HG03039 (cell line): ENCODE measurements at regions not wholly inside any gene's neighbourhood (a gene's known extent, or its start where the extent isn't known, plus 50 kb on each side); places are given as distances from the start of the nearest gene placed in this dataset.

ENCODE experiments used
- ATAC-seq: cut with Tn5 transposase; IDR thresholded peaks from one replicate; pipeline ENCODE4 v1.9.1; 2021; ENCODE audit warnings: mild to moderate bottlenecking, moderate library complexity; ENCODE audit not compliant: unreplicated experiment

DNA sequence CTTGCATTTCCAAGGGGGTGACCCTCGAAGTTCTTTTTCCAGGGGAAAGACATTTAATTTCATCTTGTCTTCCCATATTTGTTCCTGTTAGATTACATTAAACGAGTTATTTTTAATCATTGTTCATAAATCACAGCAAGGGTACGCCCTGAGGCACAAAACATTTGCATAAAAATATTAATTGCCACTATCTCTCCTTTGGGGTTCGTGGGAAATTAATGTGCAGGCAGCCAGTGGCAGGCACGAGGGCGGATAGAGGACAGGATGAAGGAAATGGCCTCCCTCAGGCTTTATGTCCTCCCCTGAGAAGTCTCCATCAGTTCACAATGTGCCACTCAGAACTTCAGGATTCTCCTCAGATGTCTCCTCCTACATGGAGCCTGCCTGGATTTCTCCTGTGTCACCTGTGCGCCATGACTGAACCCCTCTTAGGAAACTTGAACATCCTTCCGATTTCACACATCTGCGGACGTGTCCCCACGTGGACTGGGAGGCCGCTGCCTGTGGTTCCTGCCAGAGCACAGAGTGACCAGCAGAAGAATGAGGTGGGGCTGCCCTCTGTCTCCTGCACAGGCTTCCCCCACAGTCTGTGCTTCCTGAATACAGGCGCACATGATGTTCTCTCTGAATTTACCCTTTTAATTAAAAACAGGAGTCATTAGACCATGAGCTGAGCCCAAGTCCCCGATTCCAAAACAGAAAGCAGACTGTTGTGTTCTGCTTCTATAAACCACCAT, 1085.9 kb downstream of the TBC1D22A start:
- ATAC-seq = no peak

DNA sequence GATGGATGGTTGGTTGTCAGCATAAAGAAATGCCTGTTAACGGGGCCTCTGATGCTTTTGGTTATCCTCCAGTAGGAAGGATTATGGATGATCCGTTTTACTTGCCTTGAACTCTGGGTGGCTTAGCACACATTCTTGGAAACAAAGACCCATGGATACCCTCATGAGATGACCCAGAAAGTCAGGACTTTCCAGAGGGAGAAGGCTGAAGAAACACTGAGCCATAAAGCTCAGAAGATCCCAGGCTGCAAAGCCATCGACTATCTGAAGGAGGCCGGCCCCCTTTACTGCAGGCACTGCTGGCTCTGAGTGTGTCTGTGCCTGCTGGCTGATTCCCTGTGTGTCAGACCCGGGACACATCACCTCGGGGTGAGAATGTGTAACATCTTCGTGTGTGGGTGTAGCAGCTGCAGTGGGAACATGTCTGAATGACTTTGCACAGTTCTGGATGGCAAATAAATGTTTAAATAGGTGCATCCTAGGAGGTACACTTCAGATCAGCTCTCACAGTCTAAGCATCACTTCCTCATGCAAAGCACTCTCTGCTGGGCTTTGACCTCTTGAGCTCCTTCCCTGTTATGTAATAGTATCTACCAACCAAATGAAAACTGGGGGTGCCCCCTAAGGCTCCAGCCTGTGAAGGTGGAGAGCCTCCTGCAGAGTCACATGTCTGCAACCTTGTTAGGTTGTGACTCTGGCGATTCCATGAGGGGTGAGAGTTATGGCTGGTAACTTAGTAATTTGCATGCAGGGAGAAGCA, 1084.9 kb downstream of the TBC1D22A start:
- ATAC-seq = no peak

DNA sequence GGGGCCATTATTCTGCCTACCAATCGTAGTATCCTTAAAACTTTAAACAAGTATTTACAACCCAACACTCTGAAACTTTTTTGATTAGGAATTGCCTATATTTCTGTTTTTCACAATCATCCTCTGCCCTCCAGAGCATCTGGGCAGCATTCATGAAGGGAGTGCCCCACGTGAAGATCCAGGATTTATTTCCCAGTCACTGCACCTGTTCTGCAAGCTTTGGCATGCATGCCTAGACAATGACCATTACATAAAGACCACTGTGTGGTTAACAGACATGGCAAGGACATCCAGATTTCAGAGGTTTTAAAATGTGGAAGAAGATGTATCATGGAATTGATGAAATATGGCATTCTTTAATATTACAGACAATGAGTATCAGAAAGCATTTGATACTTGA, 1083.8 kb downstream of the TBC1D22A start:
- ATAC-seq = no peak

DNA sequence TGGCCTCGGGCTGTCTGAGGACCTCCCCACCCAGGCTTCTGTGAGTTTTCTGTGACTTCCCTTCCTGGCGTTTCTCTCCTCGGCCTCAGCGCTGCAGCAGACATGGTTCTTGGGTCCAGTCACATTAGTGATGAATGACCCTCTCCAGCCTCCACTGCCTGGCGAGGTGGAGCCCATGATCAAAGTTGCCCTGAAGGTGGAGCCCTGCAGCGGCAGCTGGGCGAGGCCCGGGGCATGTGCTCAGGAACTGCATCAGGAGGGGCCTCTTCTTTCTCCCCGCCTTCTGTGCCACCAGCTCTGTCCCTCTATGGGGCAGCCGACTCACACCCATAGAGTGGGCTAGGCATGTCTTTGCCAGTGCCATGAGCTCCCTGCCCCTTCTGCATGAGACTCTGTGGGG, 1079.7 kb downstream of the TBC1D22A start:
- no peak for ATAC-seq

DNA sequence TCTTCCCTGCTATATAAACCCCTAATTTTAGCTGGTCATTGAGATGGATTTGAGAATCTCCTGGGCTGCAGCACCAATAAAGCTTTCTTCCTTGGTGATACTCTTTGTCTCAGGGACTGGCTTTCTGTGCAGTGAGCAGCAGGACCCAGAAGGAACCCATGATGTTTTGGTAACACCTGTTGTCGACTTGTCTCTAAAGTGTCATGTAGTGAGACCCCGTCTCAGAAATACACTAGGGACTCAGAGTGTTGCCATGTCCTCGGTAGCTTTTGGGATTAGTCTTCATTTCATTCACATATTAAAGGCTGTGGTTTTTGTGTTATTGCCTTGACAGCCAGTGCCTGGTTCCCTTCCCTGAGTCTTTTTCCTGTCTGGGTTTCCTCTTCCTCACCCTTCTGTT, 1078.7 kb downstream of the TBC1D22A start:
- ATAC-seq = no peak

DNA sequence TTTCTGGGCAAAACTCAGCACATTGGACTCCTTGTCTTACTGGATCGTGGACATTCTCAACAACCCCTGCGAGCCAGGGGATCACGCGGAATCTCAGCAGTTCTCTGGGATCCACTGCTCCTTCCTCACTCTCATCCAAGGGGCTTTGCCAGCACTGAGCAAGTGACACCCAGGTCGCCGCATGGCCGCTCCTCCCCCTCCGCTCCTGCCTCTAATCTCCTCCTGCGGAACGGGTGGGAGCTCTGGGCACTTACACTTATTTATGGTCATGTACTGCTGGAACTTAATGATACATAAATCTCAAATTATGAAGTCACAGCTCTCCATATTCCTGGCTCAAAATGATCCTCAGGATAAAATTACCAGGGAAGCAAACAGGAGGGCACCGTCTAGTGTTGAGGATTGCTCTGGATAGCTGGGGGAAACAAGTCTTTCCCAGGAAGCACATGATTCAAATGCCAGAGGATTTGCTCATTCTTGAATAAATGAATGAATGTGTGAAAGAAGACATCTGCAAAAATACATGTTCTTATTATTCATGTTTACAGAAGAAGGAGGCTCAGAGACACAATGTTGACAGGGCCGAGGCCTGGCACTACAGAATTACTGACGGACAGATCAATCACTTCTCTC, 1077.3 kb downstream of the TBC1D22A start:
- ATAC-seq = no peak

DNA sequence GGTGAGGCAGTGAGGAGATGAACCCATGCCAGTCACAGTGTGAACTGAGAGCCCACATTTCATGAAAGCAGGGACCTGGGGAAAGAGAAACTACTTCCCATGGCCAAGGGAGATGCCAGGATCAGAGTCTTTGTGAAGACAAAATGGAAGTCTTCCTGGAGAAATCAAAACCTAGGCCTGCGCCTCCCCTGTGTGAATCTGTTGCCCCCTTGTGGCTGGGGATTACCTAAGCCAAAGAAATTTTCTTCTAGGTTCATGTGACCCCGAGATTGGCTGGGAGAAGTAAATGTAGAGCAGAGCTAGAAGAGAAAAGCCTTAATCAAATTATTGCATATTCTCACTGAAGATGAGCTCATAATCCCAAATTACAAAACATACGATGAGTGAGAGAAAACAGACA, 1075.3 kb downstream of the TBC1D22A start:
- no peak for ATAC-seq

DNA sequence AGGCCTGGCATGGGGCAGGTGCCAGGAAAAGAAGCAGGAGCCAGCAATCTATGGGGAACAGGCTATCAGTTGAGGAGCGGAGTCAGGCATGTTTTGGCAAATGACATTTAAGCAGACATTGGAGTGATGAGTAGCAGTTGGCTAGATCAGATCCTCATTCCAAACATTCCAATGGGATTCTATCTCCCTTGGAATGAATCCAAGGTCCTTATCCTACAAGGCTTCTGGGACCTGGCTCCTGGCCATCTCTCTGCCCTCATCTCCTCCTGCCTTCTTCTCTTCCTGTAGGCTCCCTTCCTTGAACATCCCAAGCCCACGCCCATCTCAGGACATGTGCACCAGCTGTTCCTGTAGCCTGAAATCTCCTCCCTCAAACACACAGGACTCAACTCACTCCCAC, 1074.5 kb downstream of the TBC1D22A start:
- no peak for ATAC-seq

DNA sequence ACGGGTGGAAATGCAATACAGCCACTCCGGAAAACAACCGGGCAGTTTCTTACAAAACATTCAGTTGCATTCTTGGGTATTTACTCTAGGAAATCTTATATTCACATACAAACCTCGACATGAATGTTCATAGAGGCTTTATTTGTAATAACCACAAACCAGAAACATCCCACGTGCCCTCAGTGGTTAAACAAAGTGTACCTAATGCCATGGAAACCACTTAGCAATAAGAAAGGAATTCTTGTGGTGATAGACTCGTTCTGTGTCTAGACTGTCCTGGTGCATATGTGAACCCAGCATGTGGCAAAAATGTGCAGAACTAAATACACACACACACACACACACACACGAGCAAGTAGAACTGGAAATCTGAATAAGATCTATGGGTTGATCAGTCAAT, 1073.3 kb downstream of the TBC1D22A start:
- ATAC-seq = no peak

DNA sequence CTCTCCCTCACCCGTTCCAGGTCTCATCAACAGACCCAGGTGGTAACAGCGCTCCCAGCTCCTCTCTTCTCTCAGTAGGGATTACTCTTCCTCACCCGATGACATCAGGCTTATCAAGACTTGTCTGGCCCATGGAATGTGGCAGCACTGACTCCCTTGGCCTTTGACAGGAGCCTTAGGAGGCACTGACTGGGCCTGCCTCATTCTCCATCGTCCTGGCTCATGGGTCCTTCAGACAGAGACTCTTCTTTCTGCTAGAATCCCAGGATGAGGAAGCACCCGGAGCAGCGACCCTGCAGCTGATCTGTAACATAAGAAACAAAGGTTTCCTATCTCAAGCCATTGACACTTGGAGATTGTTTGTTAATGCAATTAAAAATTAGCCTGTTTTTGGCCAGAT, 1063.6 kb downstream of the TBC1D22A start:
- no peak for ATAC-seq

DNA sequence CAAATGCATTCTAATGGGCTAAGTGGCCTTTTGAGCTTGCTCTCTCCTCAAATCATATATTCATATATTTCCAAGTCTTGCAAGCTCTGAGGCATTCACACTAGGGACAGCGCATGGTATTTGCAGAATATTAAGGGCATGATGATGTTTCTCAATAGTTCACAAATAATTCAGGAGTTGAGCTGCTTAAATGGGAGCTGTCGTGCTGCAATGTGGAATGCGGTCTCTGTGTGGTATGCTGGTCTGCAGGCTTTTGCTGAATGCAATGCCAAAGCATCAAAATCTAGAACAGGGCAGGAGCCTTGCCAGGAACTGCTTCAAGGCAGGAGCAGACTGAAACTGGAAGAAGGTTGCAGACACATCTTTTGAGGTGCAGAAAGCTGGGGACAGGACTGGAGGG, 1060.0 kb downstream of the TBC1D22A start:
- no peak for ATAC-seq

DNA sequence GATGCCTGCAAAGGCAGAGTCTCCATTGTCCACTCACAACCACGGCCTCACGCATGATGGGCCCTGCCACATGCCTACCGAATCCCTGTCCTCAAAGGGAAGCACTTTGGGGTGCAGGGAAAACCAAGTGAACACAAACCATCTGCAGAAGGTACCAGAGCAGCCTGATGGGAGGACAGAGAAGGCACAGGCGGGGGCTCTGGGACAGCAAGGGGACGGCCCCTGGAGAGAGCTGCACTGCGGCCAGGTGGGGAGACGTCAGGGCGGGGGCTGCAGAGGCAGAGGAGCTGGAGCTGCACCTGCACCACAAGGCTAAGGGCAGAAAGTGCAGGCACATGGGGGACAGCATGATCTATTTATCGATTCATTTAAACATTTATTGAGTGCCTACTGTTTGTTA, 1056.0 kb downstream of the TBC1D22A start:
- no peak for ATAC-seq

DNA sequence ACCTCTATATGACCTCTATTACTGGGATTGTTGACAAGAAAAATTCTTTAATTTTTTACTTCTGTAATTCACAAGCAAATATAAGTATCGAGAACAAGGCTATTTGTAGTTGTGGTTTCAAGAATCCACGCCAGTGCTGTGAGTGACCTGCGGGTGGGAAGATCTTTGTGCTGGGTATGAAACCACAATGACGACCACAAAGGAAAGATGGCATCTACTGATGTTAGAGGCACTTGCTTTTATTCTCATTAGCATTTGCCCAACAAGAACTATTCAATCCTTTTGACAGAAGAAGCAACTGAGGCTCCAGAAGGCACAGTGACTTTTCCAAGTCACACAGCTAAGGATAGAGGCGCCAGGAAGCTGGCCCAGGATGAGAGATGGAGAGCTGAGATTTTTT, 1054.9 kb downstream of the TBC1D22A start:
- ATAC-seq = no peak

DNA sequence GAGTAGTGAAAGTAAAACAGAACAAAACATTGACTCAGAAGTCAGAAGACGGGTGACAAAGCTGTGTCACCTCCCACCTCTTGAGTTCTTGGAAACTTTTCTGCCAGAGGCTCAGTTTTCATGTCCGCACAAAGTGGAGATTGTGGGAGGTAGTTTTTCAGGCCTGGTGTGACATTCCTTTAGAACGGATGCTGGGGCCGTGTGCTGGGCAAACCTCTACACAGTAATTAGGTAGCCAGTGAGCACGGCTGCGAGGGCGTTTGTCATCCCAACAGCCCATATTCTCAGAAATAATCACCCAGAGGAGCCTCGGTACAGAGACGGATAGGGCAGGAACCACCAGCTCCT, 1054.4 kb downstream of the TBC1D22A start:
- no peak for ATAC-seq

DNA sequence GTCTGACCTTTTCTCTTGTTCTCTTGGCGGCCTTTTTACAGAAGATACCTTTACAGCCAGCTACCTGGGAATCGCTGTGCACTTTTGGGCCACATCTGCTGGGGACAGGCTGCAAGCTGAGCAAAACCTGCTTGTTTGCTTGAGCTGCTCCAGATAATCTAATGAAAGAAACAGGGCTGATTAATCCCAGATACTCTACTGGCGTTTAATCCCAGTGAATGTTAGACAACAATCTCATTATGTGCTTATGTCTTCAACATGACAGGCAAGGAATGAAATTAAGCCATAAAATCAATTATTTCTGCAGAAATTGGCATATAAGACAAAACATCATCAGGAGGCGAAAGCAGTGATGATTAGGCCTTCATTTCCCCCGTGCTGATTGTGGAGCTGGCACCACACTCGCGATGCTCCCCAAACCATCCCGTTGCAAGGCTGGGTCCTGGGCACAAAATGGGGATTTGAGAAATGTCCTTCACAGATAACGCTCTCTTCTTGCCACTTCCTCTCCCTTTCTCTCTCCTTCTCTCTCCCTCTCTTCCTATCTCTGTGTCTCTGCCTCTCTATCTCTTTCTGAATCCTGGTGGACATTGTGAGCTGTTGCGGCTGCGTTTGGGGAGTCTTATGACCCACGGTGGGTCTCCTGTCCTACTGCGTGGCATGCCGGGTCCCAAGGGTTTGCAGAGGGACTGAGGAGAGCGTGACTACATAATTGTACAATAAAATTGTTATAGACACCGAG, 1053.8 kb downstream of the TBC1D22A start:
- ATAC-seq = no peak

DNA sequence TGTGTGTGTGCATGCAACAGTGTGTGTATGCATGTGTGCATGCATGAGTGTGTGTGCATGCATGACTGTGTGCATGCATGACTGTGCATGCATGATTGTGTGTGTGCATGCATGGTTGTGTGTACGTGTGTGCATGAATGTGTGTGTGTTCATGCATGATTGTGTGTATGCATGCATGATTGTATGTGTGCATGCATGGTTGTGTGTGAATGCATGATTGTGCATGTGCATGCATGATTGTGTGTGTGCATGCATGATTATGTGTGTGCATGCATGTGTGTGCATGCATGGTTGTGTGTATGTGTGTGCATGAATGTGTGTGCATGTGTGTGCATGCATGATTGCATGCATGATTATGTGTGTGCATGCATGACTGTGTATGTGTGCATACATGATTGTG, 1052.0 kb downstream of the TBC1D22A start:
- ATAC-seq = no peak

DNA sequence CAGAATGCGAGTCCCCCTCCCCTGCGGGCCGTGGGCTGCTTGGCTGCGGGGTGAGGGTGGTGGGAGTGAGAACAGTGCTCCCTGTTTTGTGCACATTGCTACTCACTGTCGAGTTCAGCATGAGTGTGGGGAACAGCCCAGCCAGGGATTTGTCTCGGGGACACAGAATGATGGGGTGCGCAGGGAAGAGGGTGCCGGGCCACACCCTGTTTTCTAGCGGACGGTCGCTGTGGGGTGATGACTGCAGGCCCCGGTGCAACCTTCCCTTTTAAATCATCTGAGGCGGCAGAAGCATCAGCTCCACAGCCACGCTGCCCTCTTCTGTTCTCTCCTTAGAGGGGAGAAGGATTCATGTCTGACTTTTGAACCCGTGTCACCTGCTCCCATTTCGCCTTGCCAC, 1051.2 kb downstream of the TBC1D22A start:
- no peak for ATAC-seq

DNA sequence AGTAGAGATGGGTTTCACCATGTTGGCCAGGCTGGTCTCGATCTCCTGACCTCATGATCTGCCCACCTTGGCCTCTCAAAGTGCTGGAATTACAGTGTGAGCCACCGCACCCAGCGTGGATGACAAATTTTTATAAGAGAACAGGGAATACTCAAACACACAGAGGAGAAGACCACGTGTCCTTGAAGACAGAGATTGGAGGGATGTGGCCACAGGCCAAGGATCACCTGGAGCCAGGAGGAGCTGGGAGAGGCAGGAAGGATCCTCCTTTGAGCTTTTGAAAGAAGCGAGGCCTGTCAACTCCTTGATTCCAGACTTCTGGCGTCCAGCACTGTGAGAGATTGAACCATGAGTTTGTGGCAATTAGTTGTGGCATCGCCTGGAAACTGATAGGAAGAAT, 1049.5 kb downstream of the TBC1D22A start:
- ATAC-seq = no peak

DNA sequence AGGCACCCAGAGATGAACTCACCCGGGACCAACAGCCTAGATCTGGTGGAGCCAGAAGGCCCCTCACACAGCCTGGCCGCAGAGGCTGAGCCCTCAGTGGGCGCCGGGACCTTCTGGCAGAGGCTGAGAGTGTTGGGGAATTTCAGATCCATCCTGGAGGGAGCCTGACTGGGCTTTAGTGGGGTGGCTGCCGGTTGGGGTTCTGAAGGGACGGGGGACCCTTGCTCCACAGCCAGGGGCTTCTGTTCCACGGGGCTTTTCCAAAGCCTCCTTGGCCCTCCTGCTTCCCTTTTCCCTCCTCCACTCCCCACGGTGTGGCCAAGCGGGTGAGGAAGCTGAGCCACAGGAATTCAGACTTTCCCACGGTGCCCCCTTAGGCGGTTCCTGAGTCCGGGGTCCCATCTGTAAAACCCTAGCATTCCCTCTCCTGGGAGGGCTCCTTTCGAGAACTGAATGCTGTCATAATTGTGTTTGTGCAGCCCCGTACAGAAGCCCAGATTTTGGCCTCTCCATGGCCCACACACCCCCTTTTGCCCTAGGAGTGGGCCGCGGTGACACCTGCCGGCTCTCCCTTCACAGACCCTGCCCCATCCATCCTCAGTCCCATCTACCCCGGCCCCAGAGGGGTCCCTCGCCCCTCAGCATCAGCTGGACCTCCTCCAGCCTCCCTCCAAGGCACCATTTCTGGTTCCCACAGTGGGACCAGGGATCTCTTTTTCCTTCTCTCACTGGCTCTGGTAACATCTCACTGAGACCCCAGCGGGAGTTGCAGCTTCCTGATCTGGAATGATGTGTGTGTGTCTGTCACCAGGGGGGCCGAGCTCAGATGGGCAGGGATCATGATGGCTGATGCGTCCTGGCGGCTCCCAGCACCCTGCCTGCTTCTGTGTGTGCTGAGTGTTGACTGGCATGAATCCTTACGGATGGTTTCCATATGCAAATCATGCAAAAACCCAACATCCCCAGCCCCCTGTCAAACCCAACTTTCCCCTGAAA, 1048.4 kb downstream of the TBC1D22A start:
- no peak for ATAC-seq

DNA sequence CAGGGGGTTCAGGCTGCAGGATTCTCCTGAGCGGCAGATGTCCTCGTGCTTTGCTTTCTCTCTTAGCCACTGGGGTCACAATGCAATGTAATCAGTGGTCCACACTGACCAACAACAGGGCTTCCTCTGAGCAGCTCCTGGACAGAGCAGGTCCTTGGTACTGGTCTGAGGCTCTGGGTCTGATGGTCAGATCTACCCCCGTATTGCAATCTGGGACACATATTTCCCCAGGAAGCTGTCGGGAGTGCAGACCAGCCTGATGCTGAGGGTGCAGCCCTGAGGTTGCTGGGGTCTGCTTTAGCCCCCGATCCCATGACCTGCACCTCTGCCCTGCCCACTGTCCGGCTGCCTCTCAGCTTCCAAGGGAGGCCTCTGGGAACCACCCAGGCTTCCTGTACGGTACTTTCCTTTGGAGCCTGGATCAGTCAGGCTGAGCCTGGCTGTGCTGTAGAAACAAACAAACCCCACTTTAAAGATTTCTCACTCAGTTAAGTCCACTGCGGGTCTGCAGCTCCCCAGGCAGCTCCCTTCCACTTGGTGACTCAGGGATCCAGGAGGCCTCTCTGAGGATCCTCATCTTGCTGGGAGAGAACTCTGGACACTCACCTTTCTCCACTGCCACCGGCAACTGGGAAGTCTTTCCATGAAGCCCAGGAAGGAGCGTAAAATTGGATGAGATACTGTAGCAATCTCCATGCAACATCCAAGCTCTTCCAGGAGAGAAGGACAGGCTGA, 1046.6 kb downstream of the TBC1D22A start:
- ATAC-seq = no peak
